ENCODE measurements at regions not wholly inside any gene's neighbourhood (a gene's known extent, or its start where the extent isn't known, plus 50 kb on each side); places are given as distances from the start of the nearest gene placed in this dataset.

DNA sequence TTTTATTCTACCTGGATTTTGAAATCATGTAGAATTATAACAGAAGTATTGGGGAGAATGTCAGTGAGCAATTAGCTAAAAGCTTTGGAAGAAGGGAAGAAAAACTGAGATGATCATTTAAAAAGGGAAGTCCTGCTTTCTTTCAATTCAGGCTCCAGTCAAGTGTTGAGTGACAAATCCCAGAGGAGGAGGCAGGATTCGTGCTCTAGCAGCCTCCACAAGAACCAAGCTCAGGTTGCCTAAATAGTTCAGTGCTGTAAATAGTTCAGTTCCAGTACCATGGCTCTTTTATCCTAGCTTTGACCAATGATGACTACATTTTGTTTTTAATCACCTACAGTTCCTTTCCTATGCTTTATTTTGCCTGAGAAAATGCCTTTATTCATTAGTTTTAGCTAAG, 204.9 kb upstream of the NREP start:
- TF ChIP-seq, protein P1, sequence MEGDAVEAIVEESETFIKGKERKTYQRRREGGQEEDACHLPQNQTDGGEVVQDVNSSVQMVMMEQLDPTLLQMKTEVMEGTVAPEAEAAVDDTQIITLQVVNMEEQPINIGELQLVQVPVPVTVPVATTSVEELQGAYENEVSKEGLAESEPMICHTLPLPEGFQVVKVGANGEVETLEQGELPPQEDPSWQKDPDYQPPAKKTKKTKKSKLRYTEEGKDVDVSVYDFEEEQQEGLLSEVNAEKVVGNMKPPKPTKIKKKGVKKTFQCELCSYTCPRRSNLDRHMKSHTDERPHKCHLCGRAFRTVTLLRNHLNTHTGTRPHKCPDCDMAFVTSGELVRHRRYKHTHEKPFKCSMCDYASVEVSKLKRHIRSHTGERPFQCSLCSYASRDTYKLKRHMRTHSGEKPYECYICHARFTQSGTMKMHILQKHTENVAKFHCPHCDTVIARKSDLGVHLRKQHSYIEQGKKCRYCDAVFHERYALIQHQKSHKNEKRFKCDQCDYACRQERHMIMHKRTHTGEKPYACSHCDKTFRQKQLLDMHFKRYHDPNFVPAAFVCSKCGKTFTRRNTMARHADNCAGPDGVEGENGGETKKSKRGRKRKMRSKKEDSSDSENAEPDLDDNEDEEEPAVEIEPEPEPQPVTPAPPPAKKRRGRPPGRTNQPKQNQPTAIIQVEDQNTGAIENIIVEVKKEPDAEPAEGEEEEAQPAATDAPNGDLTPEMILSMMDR (IDR thresholded peaks at IDR 0.05) = no peak
- no peak for TF ChIP-seq POLR2A (IDR thresholded peaks at IDR 0.05)
